ENCODE measurements at regions not wholly inside any gene's neighbourhood (a gene's known extent, or its start where the extent isn't known, plus 50 kb on each side); places are given as distances from the start of the nearest gene placed in this dataset.

- TF ChIP-seq BACH1 (IDR thresholded peaks at IDR 0.05; ENCODE audit: low read length) (no peak), POLR2A (IDR thresholded peaks at IDR 0.05; ENCODE audit: control extremely low read depth in 1 of 2, low read depth in 2 of 2, low read length in 2 of 2) (no peak), TAF1 (IDR thresholded peaks at IDR 0.05; ENCODE audit: low read depth, low read length) (no peak), JUND (IDR thresholded peaks at IDR 0.05; ENCODE audit: low read length) (no peak), CHD2 (IDR thresholded peaks at IDR 0.05; ENCODE audit: low read length) (no peak), TEAD4 (IDR thresholded peaks at IDR 0.05; ENCODE audit: low read depth, low read length) (no peak), RBBP5 (IDR thresholded peaks at IDR 0.05; ENCODE audit: borderline replicate concordance, low read depth, low read length) (no peak), KDM1A (IDR thresholded peaks at IDR 0.05; ENCODE audit: borderline replicate concordance, low read length) (no peak), EZH2 (IDR thresholded peaks at IDR 0.05; ENCODE audit: low read depth, low read length, severe bottlenecking) (no peak), RAD21 (IDR thresholded peaks at IDR 0.05 in 1 of 2, conservative IDR thresholded peaks at IDR 0.05 in 1 of 2; ENCODE audit: low read depth in 2 of 2, low read length in 2 of 2) (peak; percentile 33 to 36), RFX5 (IDR thresholded peaks at IDR 0.05; ENCODE audit: borderline replicate concordance, low read depth, low read length) (no peak), SP1 (IDR thresholded peaks at IDR 0.05; ENCODE audit: low read depth, low read length) (no peak)
- TF ChIP-seq, protein P1, sequence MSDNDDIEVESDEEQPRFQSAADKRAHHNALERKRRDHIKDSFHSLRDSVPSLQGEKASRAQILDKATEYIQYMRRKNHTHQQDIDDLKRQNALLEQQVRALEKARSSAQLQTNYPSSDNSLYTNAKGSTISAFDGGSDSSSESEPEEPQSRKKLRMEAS (IDR thresholded peaks at IDR 0.05): no peak
- TF ChIP-seq, protein P2, sequence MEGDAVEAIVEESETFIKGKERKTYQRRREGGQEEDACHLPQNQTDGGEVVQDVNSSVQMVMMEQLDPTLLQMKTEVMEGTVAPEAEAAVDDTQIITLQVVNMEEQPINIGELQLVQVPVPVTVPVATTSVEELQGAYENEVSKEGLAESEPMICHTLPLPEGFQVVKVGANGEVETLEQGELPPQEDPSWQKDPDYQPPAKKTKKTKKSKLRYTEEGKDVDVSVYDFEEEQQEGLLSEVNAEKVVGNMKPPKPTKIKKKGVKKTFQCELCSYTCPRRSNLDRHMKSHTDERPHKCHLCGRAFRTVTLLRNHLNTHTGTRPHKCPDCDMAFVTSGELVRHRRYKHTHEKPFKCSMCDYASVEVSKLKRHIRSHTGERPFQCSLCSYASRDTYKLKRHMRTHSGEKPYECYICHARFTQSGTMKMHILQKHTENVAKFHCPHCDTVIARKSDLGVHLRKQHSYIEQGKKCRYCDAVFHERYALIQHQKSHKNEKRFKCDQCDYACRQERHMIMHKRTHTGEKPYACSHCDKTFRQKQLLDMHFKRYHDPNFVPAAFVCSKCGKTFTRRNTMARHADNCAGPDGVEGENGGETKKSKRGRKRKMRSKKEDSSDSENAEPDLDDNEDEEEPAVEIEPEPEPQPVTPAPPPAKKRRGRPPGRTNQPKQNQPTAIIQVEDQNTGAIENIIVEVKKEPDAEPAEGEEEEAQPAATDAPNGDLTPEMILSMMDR (IDR thresholded peaks at IDR 0.05; ENCODE audit: control extremely low read depth in 1 of 3, insufficient read depth in 1 of 3, low read depth in 1 of 3, low read length in 3 of 3): peak; percentile 27 to 63 (median 39); a peak in 3 of 4 replicates
These were observed 73.1 kb downstream of the ANKRD60 start for GRCh38 chr20:58155148-58155925.

All from H1 (cell line).